HepG2 (cell line): ENCODE measurements at regions not wholly inside any gene's neighbourhood (a gene's known extent, or its start where the extent isn't known, plus 50 kb on each side); places are given as distances from the start of the nearest gene placed in this dataset.

Source experiments
- ATAC-seq: fragments of 200-7000 bp; cut with Tn5 transposase; 3 replicates; pipeline ENCODE4 v1.9.1; 2020; ENCODE audit warnings: mild to moderate bottlenecking, moderate library complexity
- BruUV-seq: library from RNA; stranded (reverse); fragments of 400-500 nt; replicated peaks from 2 replicates; lab custom pipeline; 2021; lab: Mats Ljungman, UMichigan
- CTCF ChIA-PET: fragments of 300-600 bp; formaldehyde crosslinking; extraction: SDS; loops from one replicate; lab custom pipeline; 2021; ENCODE audit warnings: low total read pairs, inconsistent platforms, low intra/inter-chr PET ratio; lab: Yijun Ruan, JAX
- POLR2A ChIA-PET: fragments of 350-600 bp; sonication (Branson Sonifier 250); formaldehyde crosslinking; loops from one replicate; lab custom pipeline; 2020; ENCODE audit warnings: antibody characterized with exemption, inconsistent platforms; lab: Yijun Ruan, JAX
- DNase-seq: peaks from one replicate; pipeline ENCODE4 v3.0.0-alpha.2; 2015; ENCODE audit warnings: low spot score
- FAIRE-seq: peaks from 3 replicates; lab custom pipeline; 2011; peaks lifted over from hg19 to GRCh38; lab: Jason Lieb, UNC
- H2AFZ ChIP-seq: one replicate; pipeline ENCODE4 v1.6.1; 2011; ENCODE audit warnings: low read length, inconsistent platforms
- H3K27ac ChIP-seq: fragments of 300-600 bp; 3 replicates; pipeline ENCODE4 v1.8.0; 2011; ENCODE audit warnings: mixed run types, mild to moderate bottlenecking, mixed read lengths, low read length, inconsistent platforms; ENCODE audit not compliant: insufficient read depth; ENCODE audit errors: extremely low read length
- H3K27me3 ChIP-seq, 2 experiments: fragments of 200-600 bp in 1 of 2; 2 replicates in 1 of 2; 3 replicates in 1 of 2; pipeline versions ENCODE4 v1.6.0 to v1.8.0; 2011; ENCODE audit warnings: low read length in 2 of 2, mild to moderate bottlenecking in 2 of 2, moderate library complexity in 2 of 2, inconsistent platforms in 1 of 2; ENCODE audit not compliant: insufficient read depth in 2 of 2, control insufficient read depth in 1 of 2
- H3K36me3 ChIP-seq, 2 experiments: fragments of 200-600 bp in 1 of 2; replicated peaks in 1 of 2; 2 replicates in 1 of 2; 3 replicates in 1 of 2; pipeline versions ENCODE4 v1.5.1 to v1.8.0; 2011; ENCODE audit warnings: low read length in 2 of 2, inconsistent platforms in 1 of 2; ENCODE audit not compliant: insufficient read depth in 2 of 2, control insufficient read depth in 1 of 2
- H3K4me1 ChIP-seq: 2 replicates; pipeline ENCODE4 v1.5.1; 2012; ENCODE audit warnings: low read length, inconsistent platforms; ENCODE audit not compliant: insufficient read depth
- H3K4me2 ChIP-seq: 2 replicates; pipeline ENCODE4 v1.6.0; 2011; ENCODE audit warnings: low read depth, low read length, inconsistent platforms
- H3K4me3 ChIP-seq, 3 experiments: fragments of 200-600 bp in 1 of 3; sonication (generic), shearing (Covaris generic) in 1 of 3; replicated peaks in 1 of 3; 2 replicates each; pipeline ENCODE4 v1.5.1; 2011 to 2016; ENCODE audit warnings: low read length in 3 of 3, inconsistent platforms in 2 of 3, low read depth in 2 of 3, mild to moderate bottlenecking in 2 of 3, control low read depth in 1 of 3, mixed read lengths in 1 of 3; ENCODE audit not compliant: insufficient read depth in 1 of 3
- H3K79me2 ChIP-seq: one replicate; pipeline ENCODE4 v1.6.1; 2011; ENCODE audit warnings: low read length, inconsistent platforms; ENCODE audit not compliant: insufficient read depth
- H3K9ac ChIP-seq: 2 replicates; pipeline ENCODE4 v1.6.0; 2011; ENCODE audit warnings: mild to moderate bottlenecking, low read depth, low read length, inconsistent platforms; ENCODE audit not compliant: insufficient read depth
- H3K9me3 ChIP-seq: 2 replicates; pipeline ENCODE4 v1.5.1; 2012; ENCODE audit warnings: mild to moderate bottlenecking, low read length
- H4K20me1 ChIP-seq: 2 replicates; pipeline ENCODE4 v1.6.0; 2011; ENCODE audit warnings: inconsistent platforms, mild to moderate bottlenecking, low read length, moderate library complexity; ENCODE audit not compliant: insufficient read depth
- BCL6 ChIP-seq: IDR thresholded peaks from 2 replicates; pipeline ENCODE4 v1.6.1; 2016; ENCODE audit warnings: missing genetic modification reagents, missing compliant biosample characterization
- CAMTA2 ChIP-seq: sonication (generic); formaldehyde crosslinking; IDR thresholded peaks from 2 replicates; pipeline ENCODE4 v1.4.0; 2020; ENCODE audit warnings: mild to moderate bottlenecking, missing genetic modification reagents, borderline replicate concordance
- ELF3 ChIP-seq: IDR thresholded peaks from 2 replicates; pipeline ENCODE4 v1.6.1; 2016; ENCODE audit warnings: missing genetic modification reagents, missing compliant biosample characterization
- HDAC1 ChIP-seq: sonication (generic); formaldehyde crosslinking; IDR thresholded peaks from 2 replicates; pipeline ENCODE4 v1.5.1; 2020; ENCODE audit warnings: mild to moderate bottlenecking, missing genetic modification reagents
- HNF4A ChIP-seq: sonication (generic); formaldehyde crosslinking; IDR thresholded peaks from 2 replicates; pipeline ENCODE4 v1.4.0; 2020; ENCODE audit warnings: missing genetic modification reagents
- KDM3A ChIP-seq: IDR thresholded peaks from 2 replicates; pipeline ENCODE4 v1.6.1; 2018; ENCODE audit warnings: low read depth, missing compliant biosample characterization
- MYNN ChIP-seq: sonication (generic); formaldehyde crosslinking; IDR thresholded peaks from 2 replicates; pipeline ENCODE4 v1.4.0; 2020; ENCODE audit warnings: mild to moderate bottlenecking, low read depth, missing genetic modification reagents
- NR2F2 ChIP-seq: IDR thresholded peaks from 2 replicates; pipeline ENCODE4 v1.6.1; 2012; ENCODE audit warnings: low read depth, inconsistent platforms, borderline replicate concordance
- XRCC5 ChIP-seq: fragments of 200-400 bp; formaldehyde crosslinking; optimal IDR thresholded peaks from 2 replicates; pipeline ENCODE3; 2017; ENCODE audit warnings: mild to moderate bottlenecking, low read length
- ZKSCAN1 ChIP-seq: fragments of 150-350 bp; IDR thresholded peaks from 2 replicates; pipeline ENCODE4 v1.6.1; 2014; ENCODE audit warnings: low read length
- ZNF274 ChIP-seq: sonication (generic); formaldehyde crosslinking; IDR thresholded peaks from 2 replicates; pipeline ENCODE4 v1.5.1; 2020; ENCODE audit warnings: mild to moderate bottlenecking, missing genetic modification reagents
- ZNF574 ChIP-seq: sonication (generic); formaldehyde crosslinking; IDR thresholded peaks from 2 replicates; pipeline ENCODE4 v1.4.0; 2020; ENCODE audit warnings: missing genetic modification reagents
- ZNF75D ChIP-seq: sonication (generic); formaldehyde crosslinking; IDR thresholded peaks from 2 replicates; pipeline ENCODE4 v1.8.1; 2023; ENCODE audit warnings: missing genetic modification reagents, mild to moderate bottlenecking, borderline replicate concordance
- ZNF784 ChIP-seq: sonication (generic); formaldehyde crosslinking; IDR thresholded peaks from 2 replicates; pipeline ENCODE4 v1.5.1; 2020; ENCODE audit warnings: missing genetic modification reagents, mild to moderate bottlenecking, borderline replicate concordance
- WGBS: methylation state at CpG from one replicate; pipeline ENCODE4 v1.1.6; 2017; ENCODE audit warnings: low lambda C conversion rate; 5-methylcytosine and 5-hydroxymethylcytosine counted together
- in situ Hi-C: cut with HindIII; loops from 2 replicates; pipeline ENCODE4 v1.10.0; 2017; ENCODE audit warnings: low pct_unique_long_range_greater_than_20kb; ENCODE audit not compliant: extremely low pct_ligation_motif_present
- intact Hi-C: fragments of 100-400 bp; cut with micrococcal nuclease; formaldehyde crosslinking; loops from one replicate; pipeline ENCODE4 v1.10.0; 2022; ENCODE audit not compliant: unreplicated experiment
- TF ChIP-seq, protein P1 (sequence below): sonication (generic); formaldehyde crosslinking; IDR thresholded peaks from 2 replicates; pipeline ENCODE4 v1.4.0; 2020; ENCODE audit warnings: missing genetic modification reagents; ENCODE audit errors: not compliant biosample characterization

DNA sequence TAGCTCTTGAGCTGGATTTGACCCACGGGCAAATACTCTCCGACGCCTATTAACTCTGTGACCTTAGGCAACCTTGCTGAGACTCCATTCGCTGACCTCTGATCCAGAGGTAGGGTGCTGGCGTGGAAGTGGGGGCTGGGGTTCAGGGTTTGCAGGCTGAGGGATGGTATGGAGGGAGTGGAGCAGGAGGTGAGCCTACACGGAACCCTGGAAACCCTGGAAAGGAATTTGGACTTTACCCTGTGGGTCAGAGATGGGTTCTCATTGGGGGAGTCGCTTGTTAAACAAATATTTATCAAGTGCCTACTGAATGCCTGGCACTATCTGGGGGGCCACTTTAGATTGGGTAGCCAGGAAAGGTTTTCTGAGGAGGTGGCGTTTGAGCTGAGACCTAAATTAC lies 58.2 kb upstream of the FZD7 start (continued):
- TF ChIP-seq XRCC5 (peak; percentile 15), KDM3A (CRISPR knock-in tag) (no peak), ELF3 (CRISPR knock-in tag) (no peak), HDAC1 (CRISPR knock-in tag) (no peak), CAMTA2 (CRISPR knock-in tag) (no peak), MYNN (CRISPR knock-in tag) (no peak), ZKSCAN1 (peak; percentile 93), BCL6 (CRISPR knock-in tag) (no peak), NR2F2 (0 out of 2 replicates have a peak, but pooled peaks have one; percentile 21), ZNF75D (CRISPR knock-in tag) (no peak), HNF4A (CRISPR knock-in tag) (peak; percentile 79)

DNA sequence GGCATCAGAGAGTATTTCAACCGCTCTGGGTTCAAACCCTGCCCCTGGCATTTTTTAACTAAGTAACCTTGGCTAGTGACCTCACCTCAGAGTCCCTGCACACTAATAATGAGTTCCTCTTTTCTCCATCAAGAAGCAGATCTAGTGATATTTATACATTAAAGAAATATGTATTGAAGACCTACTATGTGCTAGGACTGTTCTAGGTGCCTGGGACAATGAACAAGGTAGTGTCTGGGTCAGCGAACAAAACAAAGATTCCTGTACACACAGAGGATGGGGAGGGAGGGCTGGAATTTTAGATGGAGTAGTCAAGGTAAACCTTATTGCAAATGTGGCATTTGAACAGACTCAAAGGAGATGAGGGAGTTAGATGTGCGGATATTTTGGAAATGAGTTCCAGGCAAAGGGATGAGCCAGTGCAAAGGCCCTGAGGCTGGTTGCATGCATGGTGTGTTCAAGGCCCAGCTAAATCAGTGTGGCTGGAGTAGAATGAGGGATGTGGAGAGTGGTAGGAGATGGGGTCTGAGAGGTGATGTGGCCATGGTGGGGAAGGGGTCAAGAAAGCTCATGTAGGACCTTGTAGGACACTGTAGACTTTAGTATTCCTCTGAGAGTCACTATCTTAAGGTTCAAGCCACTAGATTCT lies 57.6 kb upstream of the FZD7 start:
- BruUV-seq = no TSS peak
- ChIA-PET POLR2A (no interaction called here), CTCF (no interaction called here)
- no peaks in the 10 kb centered on the region for H3K36me3 ChIP-seq
- ATAC-seq (no peak), DNase-seq (no peak), FAIRE-seq (no peak)
- no peak overlapping the region for H3K9ac ChIP-seq
- no peaks in the 10 kb centered on the region; a peak in 4 of 5 replicates for H3K27me3 ChIP-seq
- no peak overlapping the region for H2AFZ ChIP-seq
- no peaks in the 10 kb centered on the region for H4K20me1 ChIP-seq
- no peak overlapping the region for H3K27ac ChIP-seq
- in situ Hi-C loops = no loop called here
- peaks cover 26% of the 10 kb centered on the region for H3K4me1 ChIP-seq
- intact Hi-C loops = no loop called here
- H3K79me2 ChIP-seq = no peaks in the 10 kb centered on the region
- WGBS = 64% methylated on average over 3 of the region's 3 CpGs
- H3K4me2 ChIP-seq = no peak overlapping the region
- no peak overlapping the region for H3K4me3 ChIP-seq
- TF ChIP-seq ZNF274 (CRISPR knock-in tag) (no peak), ZNF784 (CRISPR knock-in tag) (0 out of 2 replicates have a peak, but pooled peaks have one; percentile 34), ZKSCAN1 (peak; percentile 76; the same call in 1 of the 2 replicates), ZNF574 (CRISPR knock-in tag) (no peak)
- TF ChIP-seq, protein P1, sequence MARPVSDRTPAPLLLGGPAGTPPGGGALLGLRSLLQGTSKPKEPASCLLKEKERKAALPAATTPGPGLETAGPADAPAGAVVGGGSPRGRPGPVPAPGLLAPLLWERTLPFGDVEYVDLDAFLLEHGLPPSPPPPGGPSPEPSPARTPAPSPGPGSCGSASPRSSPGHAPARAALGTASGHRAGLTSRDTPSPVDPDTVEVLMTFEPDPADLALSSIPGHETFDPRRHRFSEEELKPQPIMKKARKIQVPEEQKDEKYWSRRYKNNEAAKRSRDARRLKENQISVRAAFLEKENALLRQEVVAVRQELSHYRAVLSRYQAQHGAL (CRISPR knock-in tag) = no peak
- no peaks in the 10 kb centered on the region for H3K9me3 ChIP-seq
